OCI-M2 (cell line): ENCODE measurements at regions not wholly inside any gene's neighbourhood (a gene's known extent, or its start where the extent isn't known, plus 50 kb on each side); places are given as distances from the start of the nearest gene placed in this dataset.

Experiments used
- DNase-seq: peaks from one replicate; lab custom pipeline; 2025; ENCODE audit not compliant: unreplicated experiment; lab: John Stamatoyannopoulos, UW

- no peak for DNase-seq
These were observed 216.0 kb downstream of the PMP22 start for GRCh38 chr17:15048933-15049794.

DNA sequence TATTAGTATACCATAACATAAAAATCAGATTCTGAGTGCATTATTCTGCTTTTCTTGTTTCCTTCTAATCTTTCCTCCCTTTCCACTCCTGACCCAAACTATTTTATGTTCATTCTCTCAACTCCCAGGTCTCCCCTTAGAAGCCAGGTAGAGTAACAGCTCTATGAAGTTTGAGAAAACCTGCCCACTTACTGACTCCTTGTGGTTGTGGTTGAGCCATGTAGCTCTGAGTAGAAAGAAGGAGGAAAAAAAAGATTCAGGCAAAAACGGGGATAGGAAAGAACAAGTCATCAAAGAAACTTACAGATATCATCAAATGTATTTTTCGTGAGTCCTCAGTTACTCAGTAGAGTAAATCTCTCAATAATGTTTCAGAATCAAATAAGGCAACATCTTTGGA is 216.7 kb downstream of the PMP22 start:
- no peak for DNase-seq

DNA sequence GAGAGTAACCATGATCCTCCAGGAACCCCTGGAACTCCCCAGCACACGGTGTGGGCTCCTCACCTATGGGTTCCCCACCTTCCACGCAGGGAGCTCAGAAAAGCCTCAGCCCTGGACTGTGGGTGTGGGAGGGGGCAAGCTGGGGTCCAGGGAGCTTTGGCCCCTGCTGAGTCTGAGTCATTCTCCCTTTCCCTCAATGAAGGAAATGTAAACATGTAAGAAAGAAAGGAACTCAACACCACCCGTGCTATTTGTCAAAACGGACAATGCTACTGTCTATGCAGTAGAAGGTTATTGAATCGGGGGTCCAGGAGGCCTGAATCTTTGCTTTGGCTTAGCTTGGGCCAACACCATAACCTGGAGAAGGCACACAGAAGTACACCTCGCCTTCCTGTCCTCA is 222.8 kb downstream of the PMP22 start:
- no peak for DNase-seq

GRCh38 chr17:15039366-15039765 is 225.8 kb downstream of the PMP22 start:
- no peak for DNase-seq

DNA sequence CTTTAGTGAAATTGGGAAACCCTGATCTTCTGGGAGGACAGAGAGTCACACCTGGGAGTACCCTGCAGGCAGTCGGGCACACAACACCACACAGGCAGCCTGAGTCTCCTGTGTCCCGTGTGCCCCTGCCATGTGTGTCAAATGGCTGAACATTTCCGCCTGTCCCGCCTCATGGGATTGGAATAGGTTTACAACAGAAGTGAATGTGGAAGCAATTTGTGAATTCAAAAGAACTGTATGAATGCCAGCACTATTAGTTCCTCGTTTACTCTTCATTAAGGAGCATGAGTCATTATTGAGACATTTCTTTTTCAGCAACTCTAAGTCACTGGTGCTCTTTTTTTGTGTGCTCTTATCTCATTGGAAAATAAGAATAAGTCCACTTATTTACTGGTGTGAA is 226.5 kb downstream of the PMP22 start:
- no peak for DNase-seq

DNA sequence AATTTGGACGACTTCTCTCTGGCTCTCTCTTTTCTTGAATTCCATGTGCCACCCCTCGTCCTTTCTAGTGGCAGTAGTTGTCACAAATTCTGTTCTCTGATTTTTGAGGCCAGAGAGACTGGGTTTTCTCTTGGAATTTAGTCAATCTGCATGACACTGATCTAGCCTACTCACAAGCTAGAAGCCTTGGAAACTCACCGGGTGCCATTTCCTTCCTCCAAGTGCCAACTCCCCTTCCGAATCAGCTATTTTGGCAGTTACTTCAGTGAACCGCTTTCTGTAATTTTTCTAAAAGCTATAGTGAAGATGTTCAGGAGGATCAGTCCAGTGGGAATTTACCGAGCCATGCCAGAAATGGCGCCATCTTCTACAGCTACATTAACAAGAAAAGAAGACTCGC is 228.9 kb downstream of the PMP22 start:
- no peak for DNase-seq

DNA sequence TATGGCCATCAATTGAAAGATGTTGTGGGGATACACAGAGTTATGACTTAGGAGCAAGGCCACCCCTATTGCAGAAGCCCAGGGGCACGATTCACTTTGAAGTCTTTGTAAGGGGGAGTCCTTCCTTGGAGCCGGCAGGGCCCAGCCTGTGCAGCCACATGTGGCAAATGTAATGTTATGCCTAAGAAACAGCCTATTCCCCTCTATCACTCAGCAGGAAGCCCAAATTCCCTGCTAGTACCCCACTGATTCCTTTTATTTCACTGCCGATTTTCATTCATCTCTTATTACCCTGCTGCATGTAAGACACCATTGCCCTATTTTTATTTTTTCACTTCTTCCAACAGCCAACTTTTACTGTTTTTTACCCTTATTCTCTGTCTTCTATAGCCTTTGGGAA is 233.2 kb downstream of the PMP22 start:
- DNase-seq = no peak

DNA sequence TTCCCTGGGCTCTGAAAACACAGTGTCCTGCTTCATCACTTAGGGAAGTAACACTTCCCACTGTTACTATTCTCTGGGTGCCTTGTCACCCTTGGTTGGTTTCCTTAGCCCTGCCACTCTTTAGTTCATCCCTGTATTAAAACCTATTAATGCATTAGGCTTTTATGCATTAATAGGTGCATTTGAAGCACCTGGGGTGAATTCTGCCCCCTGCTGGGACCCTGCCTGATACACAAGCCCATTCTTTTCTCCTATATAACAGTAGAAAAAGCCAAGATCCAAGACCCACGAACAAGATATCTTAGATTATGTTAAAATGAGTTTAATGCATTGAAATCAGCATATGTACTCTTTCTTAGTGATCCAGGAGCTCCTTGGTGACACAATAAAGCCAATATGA is 235.7 kb downstream of the PMP22 start:
- no peak for DNase-seq

- no peak for DNase-seq
These were observed 237.3 kb downstream of the PMP22 start for GRCh38 chr17:15027853-15028252.

- DNase-seq = no peak
These were observed 239.0 kb downstream of the PMP22 start for GRCh38 chr17:15026088-15026487.

GRCh38 chr17:15023589-15024336 is 241.4 kb downstream of the PMP22 start:
- no peak for DNase-seq

- no peak for DNase-seq
These were observed 246.0 kb downstream of the PMP22 start for GRCh38 chr17:15019158-15019557.

GRCh38 chr17:15012351-15012980 is 252.7 kb downstream of the PMP22 start:
- DNase-seq = no peak

DNA sequence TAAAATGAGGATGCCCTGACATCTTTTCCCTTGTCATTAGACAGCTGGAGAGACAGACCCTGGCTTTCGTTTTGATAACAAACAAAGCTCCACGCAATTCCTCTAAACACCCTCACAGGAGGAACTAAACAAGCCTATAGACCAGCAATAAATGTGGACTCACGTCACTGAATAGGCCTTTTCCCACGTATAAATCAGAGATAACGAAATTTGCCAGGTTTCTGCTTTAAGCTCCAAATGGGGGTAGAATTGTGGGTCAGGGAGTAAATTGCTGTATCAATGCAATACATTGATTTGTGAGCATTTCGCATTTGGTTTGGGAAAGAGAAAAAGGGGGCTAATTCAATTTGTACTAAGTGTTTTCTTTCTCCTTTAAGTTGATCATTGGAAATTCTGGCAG is 256.0 kb downstream of the PMP22 start:
- no peak for DNase-seq

- no peak for DNase-seq
These were observed 258.0 kb downstream of the PMP22 start for GRCh38 chr17:15007147-15007553.

DNA sequence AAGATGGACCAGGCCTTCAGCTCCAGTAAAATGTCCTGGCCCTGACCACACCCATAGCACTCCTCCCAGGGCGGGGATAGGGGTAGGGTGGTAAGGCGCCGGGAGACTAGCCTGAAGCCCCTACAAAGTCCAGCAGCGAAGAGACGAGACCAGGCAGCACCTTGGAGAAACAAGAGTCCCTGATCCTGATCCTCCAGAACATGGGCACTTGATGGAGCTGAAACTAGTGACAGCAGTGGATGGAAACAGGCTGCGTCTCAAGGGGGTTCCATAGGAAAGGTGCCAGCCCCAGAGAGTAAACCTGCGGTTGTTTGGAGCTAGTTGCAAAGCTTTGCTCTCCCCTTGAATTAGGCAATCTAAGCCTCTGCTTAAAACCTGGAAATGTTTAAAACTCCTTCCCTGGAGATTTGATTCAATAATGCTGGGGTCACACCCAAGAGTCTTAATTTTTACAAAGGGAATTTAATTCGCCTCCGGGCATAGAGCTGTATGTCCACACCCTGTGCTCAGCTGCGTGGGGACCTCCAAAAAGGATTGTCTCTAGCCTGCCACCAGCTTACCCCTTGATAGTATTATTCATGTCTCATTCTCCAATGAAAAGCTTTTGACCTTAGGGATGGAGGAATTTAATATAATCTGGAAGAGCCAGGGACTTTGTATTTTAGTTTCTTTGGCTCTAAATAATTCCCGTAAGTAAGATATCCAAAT is 258.6 kb downstream of the PMP22 start:
- DNase-seq = no peak

GRCh38 chr17:15000661-15001060 is 264.5 kb downstream of the PMP22 start:
- no peak for DNase-seq

GRCh38 chr17:14997290-14997689 is 267.8 kb downstream of the PMP22 start:
- DNase-seq = no peak

GRCh38 chr17:14986127-14986526 is 279.0 kb downstream of the PMP22 start:
- no peak for DNase-seq

- DNase-seq = no peak
These were observed 292.3 kb downstream of the PMP22 start for GRCh38 chr17:14972844-14973243.

DNA sequence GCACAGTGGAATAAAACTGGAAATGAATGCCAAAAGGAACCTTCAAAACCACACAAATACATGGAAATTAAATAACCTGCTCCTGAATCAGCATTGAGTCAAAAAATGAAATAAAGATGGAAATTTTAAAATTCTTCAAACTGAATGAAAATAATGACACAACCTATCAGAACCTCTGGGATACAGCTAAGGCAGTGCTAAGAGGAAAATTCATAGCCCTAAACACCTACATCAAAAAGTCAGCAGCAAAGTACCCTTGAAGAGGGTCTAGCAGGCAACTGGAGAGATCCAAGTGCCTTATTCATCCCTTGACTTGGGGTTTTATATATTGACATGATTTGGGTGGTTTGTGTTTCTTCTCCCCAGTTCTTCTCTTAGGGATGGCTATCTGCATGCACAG is 294.1 kb downstream of the PMP22 start:
- no peak for DNase-seq
